ENCODE measurements at regions not wholly inside any gene's neighbourhood (a gene's known extent, or its start where the extent isn't known, plus 50 kb on each side); places are given as distances from the start of the nearest gene placed in this dataset.

- TF ChIP-seq EZH2 (IDR thresholded peaks at IDR 0.05; ENCODE audit: borderline replicate concordance, low read length) (no peak), CTCF (conservative IDR thresholded peaks at IDR 0.05 in 1 of 2, IDR thresholded peaks at IDR 0.05 in 1 of 2; ENCODE audit: extremely low read depth in 1 of 2, insufficient read depth in 1 of 2, low read depth in 1 of 2, low read length in 2 of 2) (no peak)
Observed at GRCh38 chr7:125084196-125084595, 154.6 kb upstream of the POT1 start.
